ENCODE measurements at regions not wholly inside any gene's neighbourhood (a gene's known extent, or its start where the extent isn't known, plus 50 kb on each side); places are given as distances from the start of the nearest gene placed in this dataset.
A peak's percentile ranks its signal among the peaks of the same experiment; 100 is the strongest.

DNA sequence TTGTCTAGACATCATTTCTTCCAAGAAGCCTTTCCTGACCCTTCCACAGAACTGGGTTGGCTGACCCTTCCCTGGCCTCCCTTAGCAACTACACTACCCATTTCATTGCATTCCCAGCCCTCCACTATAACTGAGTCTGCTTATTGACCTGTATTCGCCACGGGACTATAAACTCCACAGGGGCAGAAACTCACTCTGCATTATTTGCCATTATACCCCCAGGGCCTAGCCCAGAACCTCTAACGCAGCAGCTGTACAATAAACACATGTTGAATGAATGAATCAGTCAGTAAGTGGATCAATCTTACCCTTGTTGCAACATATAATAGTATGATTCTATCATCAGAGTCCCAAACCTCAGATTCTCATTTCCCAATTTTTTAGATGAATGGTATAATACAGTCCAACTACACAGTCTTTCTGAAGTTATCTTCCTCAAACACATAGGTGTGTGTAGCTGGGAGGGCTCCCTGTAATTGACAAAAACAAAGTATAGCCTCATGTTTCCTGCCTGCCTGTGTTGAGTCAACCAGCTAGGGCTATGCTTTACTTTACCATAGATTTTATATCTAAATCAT, 209.3 kb downstream of the CHIC2 start:
- Histone ChIP-seq H3K36me3 (ENCODE audit: insufficient read depth, low read length) (no peaks in the 10 kb centered on the region), H2AFZ (ENCODE audit: low read depth, low read length) (no peak overlapping the region), H3K9me3 (ENCODE audit: insufficient read depth, low read depth, low read length) (no peaks in the 10 kb centered on the region), H3K4me3 (ENCODE audit: insufficient read depth, low read depth, low read length) (no peak overlapping the region), H3K27me3 (ENCODE audit: insufficient read depth, low read length) (no peaks in the 10 kb centered on the region), H3K79me2 (ENCODE audit: insufficient read depth, low read length) (no peaks in the 10 kb centered on the region), H3K9ac (ENCODE audit: low read length) (no peak overlapping the region), H3K4me1 (ENCODE audit: insufficient read depth, low read length) (peaks cover 27% of the 10 kb centered on the region), H3K27ac (ENCODE audit: low read depth, low read length) (peak overlapping the region; percentile 29), H3K4me2 (ENCODE audit: low read length) (peak overlapping the region; percentile 62), H4K20me1 (ENCODE audit: insufficient read depth, low read length) (no peaks in the 10 kb centered on the region)
- Mint-ChIP-seq H3K36me3 (ENCODE audit: low read depth, unreplicated experiment) (no peaks in the 10 kb centered on the region), H3K4me3 (ENCODE audit: unreplicated experiment) (no peak overlapping the region), H3K4me1 (ENCODE audit: low read depth, unreplicated experiment) (peaks cover 7% of the 10 kb centered on the region), H3K9me3 (ENCODE audit: unreplicated experiment) (no peaks in the 10 kb centered on the region), H3K27ac (ENCODE audit: unreplicated experiment) (no peak overlapping the region), H3K27me3 (ENCODE audit: low read depth, unreplicated experiment) (no peaks in the 10 kb centered on the region)
- no peak for TF ChIP-seq EZH2 (IDR thresholded peaks at IDR 0.05; ENCODE audit: insufficient read depth, low read length)
- TF ChIP-seq, protein P1, sequence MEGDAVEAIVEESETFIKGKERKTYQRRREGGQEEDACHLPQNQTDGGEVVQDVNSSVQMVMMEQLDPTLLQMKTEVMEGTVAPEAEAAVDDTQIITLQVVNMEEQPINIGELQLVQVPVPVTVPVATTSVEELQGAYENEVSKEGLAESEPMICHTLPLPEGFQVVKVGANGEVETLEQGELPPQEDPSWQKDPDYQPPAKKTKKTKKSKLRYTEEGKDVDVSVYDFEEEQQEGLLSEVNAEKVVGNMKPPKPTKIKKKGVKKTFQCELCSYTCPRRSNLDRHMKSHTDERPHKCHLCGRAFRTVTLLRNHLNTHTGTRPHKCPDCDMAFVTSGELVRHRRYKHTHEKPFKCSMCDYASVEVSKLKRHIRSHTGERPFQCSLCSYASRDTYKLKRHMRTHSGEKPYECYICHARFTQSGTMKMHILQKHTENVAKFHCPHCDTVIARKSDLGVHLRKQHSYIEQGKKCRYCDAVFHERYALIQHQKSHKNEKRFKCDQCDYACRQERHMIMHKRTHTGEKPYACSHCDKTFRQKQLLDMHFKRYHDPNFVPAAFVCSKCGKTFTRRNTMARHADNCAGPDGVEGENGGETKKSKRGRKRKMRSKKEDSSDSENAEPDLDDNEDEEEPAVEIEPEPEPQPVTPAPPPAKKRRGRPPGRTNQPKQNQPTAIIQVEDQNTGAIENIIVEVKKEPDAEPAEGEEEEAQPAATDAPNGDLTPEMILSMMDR (IDR thresholded peaks at IDR 0.05; ENCODE audit: insufficient read depth, low read depth, low read length): no peak
- DNase-seq (ENCODE audit: low read depth): peak; percentile 65
- FAIRE-seq: no peak

DNA sequence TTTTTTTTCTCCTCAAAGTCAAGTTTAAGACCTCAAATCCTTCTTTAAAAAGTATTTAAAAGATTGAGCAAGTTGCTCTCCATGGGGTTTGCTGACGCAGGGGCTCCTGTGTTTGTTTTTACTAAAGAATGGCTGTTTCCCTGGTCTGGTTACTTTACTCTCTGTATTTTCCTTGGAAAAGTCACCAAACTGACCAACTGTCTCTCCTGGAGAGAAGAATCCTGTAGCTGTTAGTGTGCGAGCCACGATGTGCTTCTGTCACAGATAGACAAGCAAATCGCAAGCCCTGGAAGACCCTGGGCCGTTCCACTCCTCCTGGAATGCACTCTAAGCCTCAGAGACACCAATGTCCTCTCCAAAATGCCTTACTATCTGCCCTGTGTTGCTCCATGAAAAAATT, 212.1 kb downstream of the CHIC2 start:
- H3K9me3 ChIP-seq (ENCODE audit: insufficient read depth, low read depth, low read length): no peaks in the 10 kb centered on the region
- no peak overlapping the region for H3K4me3 Mint-ChIP-seq (ENCODE audit: unreplicated experiment)
- no peaks in the 10 kb centered on the region for H3K36me3 ChIP-seq (ENCODE audit: insufficient read depth, low read length)
- no peaks in the 10 kb centered on the region for H3K79me2 ChIP-seq (ENCODE audit: insufficient read depth, low read length)
- no peak for FAIRE-seq
- TF ChIP-seq, protein P1 (IDR thresholded peaks at IDR 0.05; ENCODE audit: insufficient read depth, low read depth, low read length): no peak
- TF ChIP-seq EZH2 (IDR thresholded peaks at IDR 0.05; ENCODE audit: insufficient read depth, low read length): no peak
- no peak overlapping the region for H3K4me3 ChIP-seq (ENCODE audit: insufficient read depth, low read depth, low read length)
- H2AFZ ChIP-seq (ENCODE audit: low read depth, low read length): no peak overlapping the region
- peak; percentile 32 for DNase-seq (ENCODE audit: low read depth)
- H3K4me1 ChIP-seq (ENCODE audit: insufficient read depth, low read length): peaks cover 27% of the 10 kb centered on the region
- no peaks in the 10 kb centered on the region for H3K27me3 ChIP-seq (ENCODE audit: insufficient read depth, low read length)
- no peak overlapping the region for H3K4me2 ChIP-seq (ENCODE audit: low read length)
- no peaks in the 10 kb centered on the region for H4K20me1 ChIP-seq (ENCODE audit: insufficient read depth, low read length)
- no peaks in the 10 kb centered on the region for H3K9me3 Mint-ChIP-seq (ENCODE audit: unreplicated experiment)
- H3K27ac ChIP-seq (ENCODE audit: low read depth, low read length): no peak overlapping the region
- no peaks in the 10 kb centered on the region for H3K27me3 Mint-ChIP-seq (ENCODE audit: low read depth, unreplicated experiment)
- H3K27ac Mint-ChIP-seq (ENCODE audit: unreplicated experiment): no peak overlapping the region
- H3K9ac ChIP-seq (ENCODE audit: low read length): no peak overlapping the region
- no peaks in the 10 kb centered on the region for H3K36me3 Mint-ChIP-seq (ENCODE audit: low read depth, unreplicated experiment)
- peaks cover 7% of the 10 kb centered on the region for H3K4me1 Mint-ChIP-seq (ENCODE audit: low read depth, unreplicated experiment)

DNA sequence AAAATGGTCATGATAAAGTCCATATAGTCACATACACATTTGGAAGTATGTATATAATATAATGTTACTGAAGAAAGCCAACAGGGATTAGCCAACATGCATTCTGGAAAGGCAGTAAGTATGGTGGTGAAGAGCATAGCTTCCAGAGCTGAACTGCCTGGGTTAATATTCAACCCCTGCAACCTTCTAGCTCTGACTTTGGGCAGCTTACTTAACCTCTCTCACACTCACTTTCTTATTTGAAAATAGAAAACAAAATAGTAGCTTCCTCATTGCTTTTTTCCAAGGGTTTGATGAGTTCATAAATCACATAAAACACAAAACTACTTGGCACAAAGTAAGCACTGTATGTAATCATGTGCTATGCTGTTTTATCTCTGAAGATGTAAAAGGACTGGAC, 216.4 kb downstream of the CHIC2 start:
- Mint-ChIP-seq H3K36me3 (ENCODE audit: low read depth, unreplicated experiment) (no peaks in the 10 kb centered on the region), H3K9me3 (ENCODE audit: unreplicated experiment) (no peaks in the 10 kb centered on the region), H3K27me3 (ENCODE audit: low read depth, unreplicated experiment) (peaks cover 5% of the 10 kb centered on the region), H3K4me1 (ENCODE audit: low read depth, unreplicated experiment) (no peaks in the 10 kb centered on the region), H3K4me3 (ENCODE audit: unreplicated experiment) (no peak overlapping the region), H3K27ac (ENCODE audit: unreplicated experiment) (no peak overlapping the region)
- no peak for TF ChIP-seq EZH2 (IDR thresholded peaks at IDR 0.05; ENCODE audit: insufficient read depth, low read length)
- TF ChIP-seq, protein P1 (IDR thresholded peaks at IDR 0.05; ENCODE audit: insufficient read depth, low read depth, low read length): no peak
- Histone ChIP-seq H3K4me2 (ENCODE audit: low read length) (no peak overlapping the region), H3K9ac (ENCODE audit: low read length) (no peak overlapping the region), H2AFZ (ENCODE audit: low read depth, low read length) (no peak overlapping the region), H3K79me2 (ENCODE audit: insufficient read depth, low read length) (no peaks in the 10 kb centered on the region), H4K20me1 (ENCODE audit: insufficient read depth, low read length) (no peaks in the 10 kb centered on the region), H3K27ac (ENCODE audit: low read depth, low read length) (no peak overlapping the region), H3K27me3 (ENCODE audit: insufficient read depth, low read length) (no peaks in the 10 kb centered on the region), H3K4me3 (ENCODE audit: insufficient read depth, low read depth, low read length) (no peak overlapping the region), H3K9me3 (ENCODE audit: insufficient read depth, low read depth, low read length) (no peaks in the 10 kb centered on the region), H3K36me3 (ENCODE audit: insufficient read depth, low read length) (no peaks in the 10 kb centered on the region), H3K4me1 (ENCODE audit: insufficient read depth, low read length) (peaks cover 4% of the 10 kb centered on the region)
- DNase-seq (ENCODE audit: low read depth): no peak
- FAIRE-seq: no peak
